Esophagus muscularis mucosa (tissue), 3 donors: ENCODE measurements at regions not wholly inside any gene's neighbourhood (a gene's known extent, or its start where the extent isn't known, plus 50 kb on each side); places are given as distances from the start of the nearest gene placed in this dataset.

Experiments used
- POLR2A ChIP-seq: fragments of 450-650 bp; IDR thresholded peaks from one replicate; pipeline ENCODE4 v1.6.1; 2017; ENCODE audit warnings: antibody characterized with exemption, moderate library complexity, mild to moderate bottlenecking, low read depth
- POLR2AphosphoS5 ChIP-seq, 2 donors: sonication (generic); formaldehyde crosslinking; IDR thresholded peaks; one replicate each; pipeline ENCODE4 v1.6.1; 2017; ENCODE audit warnings: antibody characterized with exemption in 2 of 2
- TF ChIP-seq, protein P1 (sequence below), 3 experiments: fragments of 200-600 bp in 2 of 3; fragments of 450-650 bp in 1 of 3; sonication (generic) in 2 of 3; IDR thresholded peaks; one replicate each; pipeline ENCODE4 v1.5.1; 2017 to 2019; ENCODE audit warnings: antibody characterized with exemption in 3 of 3, mild to moderate bottlenecking in 2 of 3, moderate library complexity in 1 of 3

DNA sequence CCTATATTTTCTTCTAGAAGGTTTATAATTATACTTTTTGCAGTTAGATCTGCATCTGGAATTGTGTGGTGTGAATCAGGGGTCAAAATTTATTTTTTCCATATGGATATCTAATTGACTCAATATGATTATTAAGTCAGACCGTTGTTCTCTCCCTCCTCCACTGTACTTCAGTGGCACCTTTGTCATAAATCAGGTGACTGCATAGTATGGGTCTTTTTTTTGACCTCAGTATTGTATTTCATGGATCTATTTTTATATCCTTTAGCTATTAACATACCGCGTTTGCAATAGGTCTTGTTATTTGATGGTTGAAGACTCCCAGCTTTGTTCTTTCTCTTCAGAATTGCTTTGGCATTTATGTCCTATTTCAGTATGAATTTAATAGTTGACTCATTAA, 107.4 kb downstream of the BOD1 start:
- TF ChIP-seq POLR2A (no peak), POLR2AphosphoS5 (IDR thresholded peaks at IDR 0.05) (no peak)
- TF ChIP-seq, protein P1, sequence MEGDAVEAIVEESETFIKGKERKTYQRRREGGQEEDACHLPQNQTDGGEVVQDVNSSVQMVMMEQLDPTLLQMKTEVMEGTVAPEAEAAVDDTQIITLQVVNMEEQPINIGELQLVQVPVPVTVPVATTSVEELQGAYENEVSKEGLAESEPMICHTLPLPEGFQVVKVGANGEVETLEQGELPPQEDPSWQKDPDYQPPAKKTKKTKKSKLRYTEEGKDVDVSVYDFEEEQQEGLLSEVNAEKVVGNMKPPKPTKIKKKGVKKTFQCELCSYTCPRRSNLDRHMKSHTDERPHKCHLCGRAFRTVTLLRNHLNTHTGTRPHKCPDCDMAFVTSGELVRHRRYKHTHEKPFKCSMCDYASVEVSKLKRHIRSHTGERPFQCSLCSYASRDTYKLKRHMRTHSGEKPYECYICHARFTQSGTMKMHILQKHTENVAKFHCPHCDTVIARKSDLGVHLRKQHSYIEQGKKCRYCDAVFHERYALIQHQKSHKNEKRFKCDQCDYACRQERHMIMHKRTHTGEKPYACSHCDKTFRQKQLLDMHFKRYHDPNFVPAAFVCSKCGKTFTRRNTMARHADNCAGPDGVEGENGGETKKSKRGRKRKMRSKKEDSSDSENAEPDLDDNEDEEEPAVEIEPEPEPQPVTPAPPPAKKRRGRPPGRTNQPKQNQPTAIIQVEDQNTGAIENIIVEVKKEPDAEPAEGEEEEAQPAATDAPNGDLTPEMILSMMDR (IDR thresholded peaks at IDR 0.05) = no peak
